HG03066 (cell line): ENCODE measurements at regions not wholly inside any gene's neighbourhood (a gene's known extent, or its start where the extent isn't known, plus 50 kb on each side); places are given as distances from the start of the nearest gene placed in this dataset.

ENCODE experiments used
- ATAC-seq: cut with Tn5 transposase; IDR thresholded peaks from one replicate; pipeline ENCODE4 v1.9.1; 2021; ENCODE audit warnings: low read depth; ENCODE audit not compliant: unreplicated experiment

DNA sequence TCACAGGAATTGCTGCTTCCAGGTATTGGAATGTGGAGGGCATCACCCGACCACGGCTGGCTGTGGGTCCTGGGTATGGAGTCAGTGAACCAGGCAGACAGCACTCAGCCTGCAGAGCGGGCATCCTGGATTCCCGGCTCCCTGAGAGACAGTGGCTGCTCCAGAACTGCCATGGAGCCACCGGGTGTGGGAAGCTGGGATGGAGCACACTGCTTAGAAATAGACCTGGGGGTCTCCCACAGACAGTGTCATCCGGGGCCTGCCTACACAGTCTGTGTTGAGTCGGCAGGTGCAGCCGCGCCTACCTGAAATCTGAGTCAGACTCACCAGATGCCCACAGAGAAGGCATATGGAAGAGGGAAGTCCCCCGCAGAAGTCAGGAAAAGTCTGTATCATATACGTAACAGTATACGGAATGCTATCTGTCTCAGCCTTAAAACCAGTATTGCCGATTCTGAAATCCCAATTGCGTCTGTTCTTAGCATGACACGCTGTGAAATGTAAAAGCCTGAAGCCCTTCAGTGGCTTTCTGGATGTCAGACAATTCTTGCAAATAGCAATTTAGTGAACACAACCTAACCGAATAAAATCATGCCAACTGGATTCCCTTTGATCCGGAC is 509.7 kb upstream of the MYT1L start:
- no peak for ATAC-seq

DNA sequence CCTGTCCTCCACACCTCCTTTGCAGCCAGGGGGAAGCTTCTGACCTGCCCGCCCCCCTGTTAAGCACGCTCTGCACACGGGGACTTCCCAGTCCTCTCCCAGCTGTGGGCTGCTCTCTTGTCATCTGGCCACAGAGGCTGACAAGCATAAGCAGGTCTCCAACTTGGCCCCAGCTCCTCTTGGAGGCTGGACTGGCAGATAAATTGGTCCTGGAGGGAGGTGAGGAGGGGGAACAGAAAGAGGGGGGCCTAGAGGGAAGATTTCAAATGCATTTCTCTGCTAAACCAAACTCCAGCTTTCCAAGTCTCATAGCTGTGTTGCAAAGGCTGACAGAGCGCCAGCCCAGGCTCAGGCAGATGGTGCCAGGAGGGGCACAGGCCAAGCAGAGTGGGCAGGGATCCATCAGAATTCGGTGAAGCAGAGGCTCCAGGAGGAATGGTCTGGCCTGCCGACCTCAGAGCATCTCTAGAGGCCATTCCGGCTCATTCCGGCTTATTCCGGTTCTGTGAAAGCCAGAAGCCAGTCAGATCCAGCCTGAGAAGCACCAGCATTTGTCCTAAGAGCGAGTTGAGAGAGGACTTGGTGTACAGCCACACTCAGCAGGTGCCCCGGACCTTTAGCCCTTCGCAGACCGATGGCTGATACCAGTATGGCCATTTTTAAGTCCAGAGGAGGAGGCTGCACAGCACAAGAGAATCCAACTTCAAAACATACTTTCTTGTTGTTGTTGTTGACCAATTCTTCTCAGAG is 508.9 kb upstream of the MYT1L start:
- no peak for ATAC-seq

- ATAC-seq: no peak
Observed at GRCh38 chr2:2839393-2839781, 508.3 kb upstream of the MYT1L start.

DNA sequence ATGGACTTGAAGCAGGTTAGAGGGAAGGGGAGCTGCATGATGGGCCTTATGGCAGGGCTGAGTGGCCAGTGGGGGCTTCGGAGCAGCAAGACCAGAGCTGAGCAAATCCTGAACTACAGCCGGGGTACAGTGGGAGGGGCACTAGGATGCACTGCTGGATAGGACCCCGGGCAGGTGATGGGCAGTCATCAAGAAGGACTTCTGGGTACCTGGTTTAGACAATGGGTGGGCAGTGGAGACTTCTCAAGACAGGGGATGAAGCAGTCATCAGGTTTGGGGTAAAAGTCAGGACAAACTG is 507.4 kb upstream of the MYT1L start:
- ATAC-seq: no peak

- no peak for ATAC-seq
Observed at GRCh38 chr2:2837746-2838547, 506.9 kb upstream of the MYT1L start.

GRCh38 chr2:2836343-2837070 is 505.4 kb upstream of the MYT1L start:
- ATAC-seq: no peak

GRCh38 chr2:2834516-2835254 is 503.6 kb upstream of the MYT1L start:
- ATAC-seq: no peak

- no peak for ATAC-seq
Observed at GRCh38 chr2:2834105-2834504, 503.0 kb upstream of the MYT1L start.

- ATAC-seq: no peak
Observed at GRCh38 chr2:2832657-2833056, 501.6 kb upstream of the MYT1L start.

DNA sequence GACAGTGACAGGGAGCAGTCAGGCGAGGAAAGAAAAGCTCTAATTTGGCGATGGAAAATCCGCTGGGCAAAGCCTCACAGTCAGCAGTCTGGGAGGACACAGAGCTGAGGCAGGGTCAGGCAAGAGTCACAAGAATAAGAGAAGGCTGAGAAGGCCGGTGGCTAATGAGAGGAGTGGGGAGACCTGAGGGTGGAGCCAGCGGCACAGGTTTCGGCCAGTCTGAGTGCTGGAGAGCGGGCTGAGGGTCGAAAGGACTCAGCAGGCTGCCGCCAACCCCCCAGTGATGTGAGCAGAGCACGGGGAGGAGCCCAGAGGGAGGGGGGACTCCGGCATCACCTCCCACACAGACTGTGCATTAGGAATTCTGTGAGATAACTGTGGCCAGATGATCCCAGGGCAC is 500.6 kb upstream of the MYT1L start:
- ATAC-seq: no peak

- ATAC-seq: no peak
Observed at GRCh38 chr2:2830576-2830975, 499.5 kb upstream of the MYT1L start.

- no peak for ATAC-seq
Observed at GRCh38 chr2:2828774-2829368, 497.8 kb upstream of the MYT1L start.

- no peak for ATAC-seq
Observed at GRCh38 chr2:2827761-2828221, 496.7 kb upstream of the MYT1L start.

DNA sequence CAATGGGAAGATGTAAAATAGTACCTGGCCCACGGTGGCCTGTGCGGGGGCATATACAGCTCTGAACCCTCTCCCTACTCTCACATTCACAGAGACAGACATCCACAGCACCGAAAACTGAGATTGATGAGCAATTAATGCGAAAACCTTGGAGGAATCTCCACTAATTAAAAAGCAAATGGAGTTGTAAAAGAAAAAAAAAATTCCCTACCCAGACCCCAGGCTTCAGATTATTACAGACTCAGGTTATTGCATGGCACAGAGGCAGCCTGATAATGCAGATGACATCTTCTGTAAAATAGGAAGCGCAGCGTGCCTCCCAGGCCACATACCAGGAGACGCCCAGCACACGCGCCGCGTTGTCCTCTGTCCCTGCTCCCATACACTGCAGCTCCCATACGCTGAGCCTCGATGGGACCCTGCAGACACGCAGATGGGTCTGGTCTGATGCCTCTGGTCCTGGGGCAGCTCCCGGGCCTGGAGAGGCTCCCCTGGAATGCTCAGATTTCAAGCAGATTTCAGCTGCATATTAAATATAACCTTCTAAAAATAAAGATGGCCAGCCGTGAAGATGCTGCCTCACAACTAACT is 496.1 kb upstream of the MYT1L start:
- no peak for ATAC-seq

DNA sequence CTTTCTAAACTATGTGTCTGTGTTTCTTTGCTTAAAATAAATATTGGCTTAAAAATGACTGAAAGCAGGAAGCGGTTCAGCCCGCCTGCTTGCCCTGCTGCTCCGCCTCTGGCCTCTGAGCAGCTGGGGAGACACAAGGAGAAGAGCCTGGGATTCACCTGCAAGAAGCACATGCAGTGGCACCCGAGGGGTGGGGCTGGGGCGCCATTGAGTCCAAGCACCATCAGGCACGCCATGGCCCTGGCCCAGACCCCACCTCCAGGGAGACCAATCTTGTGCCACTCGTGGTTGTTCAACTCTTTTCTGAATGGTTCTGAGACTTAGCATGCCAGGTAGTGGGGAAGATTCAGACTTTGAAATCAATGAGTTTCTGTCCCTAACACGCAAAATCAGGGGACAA is 495.5 kb upstream of the MYT1L start:
- ATAC-seq: no peak

DNA sequence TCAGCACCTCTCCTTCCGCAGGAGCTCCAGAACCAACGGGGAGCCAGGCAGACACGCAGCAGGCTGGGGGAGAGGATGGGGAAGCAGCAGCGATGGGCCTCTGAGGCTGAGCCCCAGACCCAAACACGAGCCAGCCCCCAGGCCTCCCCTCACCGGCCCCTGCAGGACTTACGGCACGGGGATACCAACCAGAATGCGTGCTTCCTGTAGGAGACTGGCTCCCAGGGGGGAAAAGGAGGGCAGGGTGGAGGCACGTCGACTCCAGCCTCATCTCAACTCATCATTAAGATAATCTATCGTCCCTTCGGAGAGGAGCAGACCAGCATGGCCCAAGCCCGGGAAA is 495.1 kb upstream of the MYT1L start:
- no peak for ATAC-seq

GRCh38 chr2:2825516-2826208 is 494.6 kb upstream of the MYT1L start:
- ATAC-seq: no peak

DNA sequence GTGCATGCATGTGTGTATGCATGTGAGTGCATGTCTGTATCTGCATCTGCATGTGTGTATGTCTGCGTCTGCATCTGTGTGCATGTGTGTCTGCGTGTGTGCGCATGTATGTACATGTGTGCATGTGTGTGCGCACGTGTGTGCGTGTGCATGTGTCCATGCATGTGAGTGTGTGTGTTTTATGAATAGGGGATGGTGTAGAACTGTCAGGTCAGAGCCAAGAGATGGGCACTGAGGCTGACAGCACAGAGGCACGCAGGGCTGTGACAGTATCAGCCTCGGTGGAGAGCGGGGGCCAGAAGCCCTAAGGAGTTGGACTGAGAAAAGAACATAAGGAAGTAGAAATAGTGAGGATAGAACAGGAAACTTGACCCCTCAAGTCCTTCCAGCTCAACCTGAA is 494.0 kb upstream of the MYT1L start:
- ATAC-seq: no peak

DNA sequence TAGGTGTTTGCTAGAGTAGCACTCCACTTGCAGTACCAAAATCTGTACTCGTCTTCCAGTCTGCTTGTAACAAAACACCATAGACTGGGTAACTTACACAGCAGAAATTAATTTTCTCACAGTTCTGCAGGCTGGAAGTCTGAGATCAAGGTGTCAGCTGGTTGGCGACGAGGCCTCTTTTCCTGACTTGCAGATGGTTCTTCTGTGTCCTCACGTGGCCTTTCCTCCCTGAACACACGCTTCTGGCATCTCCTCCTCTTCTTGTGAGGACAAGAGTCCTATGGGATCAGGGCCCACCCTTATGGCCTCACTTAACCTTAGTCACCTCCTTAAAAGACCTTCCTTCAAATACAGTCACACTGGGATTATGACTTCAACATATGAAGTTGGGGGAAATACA is 493.5 kb upstream of the MYT1L start:
- ATAC-seq: no peak
